Heart right ventricle (tissue), 16 donors: ENCODE measurements at regions not wholly inside any gene's neighbourhood (a gene's known extent, or its start where the extent isn't known, plus 50 kb on each side); places are given as distances from the start of the nearest gene placed in this dataset.
"Not testable (repeated sequence)": the region's sequence is repeated elsewhere in the genome, so short reads cannot be mapped to it uniquely, and the experiment has no call there.

Experiments
- ATAC-seq, 8 donors: fragments of 200-7000 bp; cut with Tn5 transposase; one replicate each; pipeline ENCODE4 v1.9.1; 2020; ENCODE audit warnings: mild to moderate bottlenecking in 8 of 8, moderate library complexity in 8 of 8, moderate number of reproducible peaks in 1 of 8
- DNase-seq, 2 donors: peaks; one replicate each; pipeline ENCODE4 v3.0.0-alpha.2; 2020
- H3K27ac ChIP-seq, 10 donors: fragments of 200-600 bp; sonication (generic) in 2 of 10; one replicate each; pipeline versions ENCODE4 v1.5.0 to v1.8.0; 2020 to 2022; ENCODE audit warnings: mild to moderate bottlenecking in 3 of 10
- H3K27me3 ChIP-seq, 7 donors: fragments of 200-600 bp; one replicate each; pipeline ENCODE4 v1.8.0; 2021 to 2022; ENCODE audit warnings: mild to moderate bottlenecking in 2 of 7
- H3K36me3 ChIP-seq, 9 donors: fragments of 200-600 bp; sonication (generic) in 1 of 9; one replicate each; pipeline versions ENCODE4 v1.5.0 to v1.8.0; 2020 to 2022; ENCODE audit warnings: mild to moderate bottlenecking in 2 of 9
- H3K4me1 ChIP-seq, 9 donors: fragments of 200-600 bp; sonication (generic) in 1 of 9; one replicate each; pipeline versions ENCODE4 v1.5.0 to v1.8.0; 2020 to 2022; ENCODE audit warnings: mild to moderate bottlenecking in 4 of 9
- H3K4me3 ChIP-seq, 10 donors: fragments of 200-600 bp; sonication (generic) in 2 of 10; one replicate each; pipeline versions ENCODE4 v1.5.0 to v1.8.0; 2020 to 2022; ENCODE audit warnings: mild to moderate bottlenecking in 7 of 10, moderate library complexity in 2 of 10
- H3K9me3 ChIP-seq, 11 donors: fragments of 200-600 bp in 10 of 11; sonication (generic) in 2 of 11; one replicate each; pipeline versions ENCODE4 v1.5.0 to v1.8.0; 2013 to 2022; ENCODE audit warnings: mild to moderate bottlenecking in 2 of 11, control low read depth in 1 of 11, moderate library complexity in 1 of 11
- WGBS, 2 donors: extraction: QIAGEN DNeasy Blood & Tissue Kit; methylation state at CpG; one replicate each; pipeline ENCODE4 v1.1.7; 2013; ENCODE audit warnings: inconsistent platforms in 1 of 2; 5-methylcytosine and 5-hydroxymethylcytosine counted together
- intact Hi-C, 10 donors: fragments of 100-400 bp; cut with DNase I; formaldehyde crosslinking; loops; one replicate each; pipeline versions ENCODE4 v1.11.1 to v1.14.2; 2022
- TF ChIP-seq, protein P1 (sequence below), 9 donors: fragments of 200-600 bp; sonication (generic) in 2 of 9; IDR thresholded peaks; one replicate each; pipeline versions ENCODE4 v1.5.0 to v1.8.0; 2021 to 2022; ENCODE audit warnings: antibody characterized with exemption in 9 of 9, mild to moderate bottlenecking in 5 of 9, moderate library complexity in 1 of 9
- donor health status: Arrhythmogenic right ventricular cardiomyopathy.
- donor health status: ischemic (EF 13 %, LVEDD 7.1; RV severe dilation, severe dysfunction).
- donor health status: healthy with polysubstance abuse.
- donor health status: DM: no; HTN: yes; CAD: no.
- donor health status: DM: no; HTN: no; CAD: no.
- donor health status: ischemic (EF 25% LVEDD 6.9; RV normal size, moderate dysfunction).
- donor health status: ischemic (EF 25% LVEDD 5.7; RV mildly dilated, moderate dysfunction).
- donor health status: healthy.
- donor health status: DM: yes; HTN: yes; CAD: no.
- donor health status: Ischemic cardiomyopathy.
- donor health status: ischemic (EF 35%, LVEDD 5.7; RV mildly dilated, moderate dysfunction).
- donor health status: nonischemic (EF 11% LVEDD 7.7; RV severe dilation, severe dysfunction).
- donor health status: DM: yes; HTN: yes; CAD: no.
- donor health status: PGD.
- donor health status: ischemic (EF 29% LVEDD 5.4; RV normal size, mild dysfunction).
- donor health status: nonischemic (EF 23%, LVEDD 6.1; RV moderate dilation, normal function).

- DNase-seq (no peak), ATAC-seq (no peak)
- WGBS, 2 donors, result 97 to 98% methylated on average over 2 of the region's 2 CpGs
- no peaks in the 10 kb centered on the region for H3K9me3 ChIP-seq
- TF ChIP-seq, protein P1, sequence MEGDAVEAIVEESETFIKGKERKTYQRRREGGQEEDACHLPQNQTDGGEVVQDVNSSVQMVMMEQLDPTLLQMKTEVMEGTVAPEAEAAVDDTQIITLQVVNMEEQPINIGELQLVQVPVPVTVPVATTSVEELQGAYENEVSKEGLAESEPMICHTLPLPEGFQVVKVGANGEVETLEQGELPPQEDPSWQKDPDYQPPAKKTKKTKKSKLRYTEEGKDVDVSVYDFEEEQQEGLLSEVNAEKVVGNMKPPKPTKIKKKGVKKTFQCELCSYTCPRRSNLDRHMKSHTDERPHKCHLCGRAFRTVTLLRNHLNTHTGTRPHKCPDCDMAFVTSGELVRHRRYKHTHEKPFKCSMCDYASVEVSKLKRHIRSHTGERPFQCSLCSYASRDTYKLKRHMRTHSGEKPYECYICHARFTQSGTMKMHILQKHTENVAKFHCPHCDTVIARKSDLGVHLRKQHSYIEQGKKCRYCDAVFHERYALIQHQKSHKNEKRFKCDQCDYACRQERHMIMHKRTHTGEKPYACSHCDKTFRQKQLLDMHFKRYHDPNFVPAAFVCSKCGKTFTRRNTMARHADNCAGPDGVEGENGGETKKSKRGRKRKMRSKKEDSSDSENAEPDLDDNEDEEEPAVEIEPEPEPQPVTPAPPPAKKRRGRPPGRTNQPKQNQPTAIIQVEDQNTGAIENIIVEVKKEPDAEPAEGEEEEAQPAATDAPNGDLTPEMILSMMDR (IDR thresholded peaks at IDR 0.05), result no peak
- intact Hi-C loops, result no loop called here
- no peaks in the 10 kb centered on the region for H3K27me3 ChIP-seq
- no peak overlapping the region for H3K27ac ChIP-seq
- H3K36me3 ChIP-seq, result no peaks in the 10 kb centered on the region
- H3K4me3 ChIP-seq, result no peak overlapping the region
- peaks cover 0 to 4% (median 0%) of the 10 kb centered on the region in 9 donors for H3K4me1 ChIP-seq
Observed at GRCh38 chr12:32021346-32021773, 62.1 kb downstream of the RESF1 start.

- intact Hi-C loops, ATAC-seq, H3K27me3 ChIP-seq, DNase-seq, H3K4me3 ChIP-seq, H3K4me1 ChIP-seq, H3K27ac ChIP-seq, H3K36me3 ChIP-seq, H3K9me3 ChIP-seq: not testable (repeated sequence)
- WGBS, 2 donors, result 95 to 96% methylated on average over 10 of the region's 10 CpGs
Observed at GRCh38 chr12:32022387-32022786, 63.2 kb downstream of the RESF1 start.

- intact Hi-C loops, H3K27me3 ChIP-seq, H3K4me1 ChIP-seq, ATAC-seq, H3K27ac ChIP-seq, DNase-seq, H3K9me3 ChIP-seq, H3K4me3 ChIP-seq, H3K36me3 ChIP-seq: not testable (repeated sequence)
- WGBS, 2 donors, result 90 to 96% methylated on average over 9 of the region's 9 CpGs
Observed at GRCh38 chr12:32023861-32024260, 64.6 kb downstream of the RESF1 start.

- H3K36me3 ChIP-seq, result no peaks in the 10 kb centered on the region
- H3K9me3 ChIP-seq, result no peaks in the 10 kb centered on the region
- intact Hi-C loops, result no loop called here
- ATAC-seq (peak in 1 of 8 donors; percentile 20), DNase-seq (no peak)
- TF ChIP-seq, protein P1 (IDR thresholded peaks at IDR 0.05), result no peak
- H3K4me3 ChIP-seq, result no peak overlapping the region
- H3K4me1 ChIP-seq, result peaks cover 0 to 4% (median 0%) of the 10 kb centered on the region in 9 donors
- no peaks in the 10 kb centered on the region for H3K27me3 ChIP-seq
- no peak overlapping the region for H3K27ac ChIP-seq
- 77 to 79% methylated on average over 8 of the region's 8 CpGs for WGBS, 2 donors
Observed at GRCh38 chr12:32024884-32025592, 65.8 kb downstream of the RESF1 start.

- TF ChIP-seq, protein P1 (IDR thresholded peaks at IDR 0.05), result no peak
- 87% methylated on average over 8 of the region's 8 CpGs for WGBS, 2 donors
Observed at GRCh38 chr12:32025906-32026305, 66.7 kb downstream of the RESF1 start.

More at GRCh38 chr12:32025906-32026305, 66.7 kb downstream of the RESF1 start:
- intact Hi-C loops, result no loop called here
- no peaks in the 10 kb centered on the region for H3K27me3 ChIP-seq
- H3K27ac ChIP-seq, result no peak overlapping the region
- no peak for DNase-seq
- ATAC-seq, result no peak
- H3K4me1 ChIP-seq, result peaks cover 0 to 2% (median 0%) of the 10 kb centered on the region in 9 donors
- no peaks in the 10 kb centered on the region for H3K36me3 ChIP-seq
- no peak overlapping the region for H3K4me3 ChIP-seq
- H3K9me3 ChIP-seq, result no peaks in the 10 kb centered on the region
